Left cardiac atrium (tissue), 4 donors: ENCODE measurements at regions not wholly inside any gene's neighbourhood (a gene's known extent, or its start where the extent isn't known, plus 50 kb on each side); places are given as distances from the start of the nearest gene placed in this dataset.
"Not testable (repeated sequence)": the region's sequence is repeated elsewhere in the genome, so short reads cannot be mapped to it uniquely, and the experiment has no call there.

Experiments
- ATAC-seq, 2 donors: fragments of 200-7000 bp; cut with Tn5 transposase; one replicate each; pipeline ENCODE4 v1.9.1; 2020; ENCODE audit warnings: mild to moderate bottlenecking in 2 of 2, moderate library complexity in 2 of 2
- DNase-seq: peaks from one replicate; pipeline ENCODE4 v3.0.0-alpha.2; 2020
- intact Hi-C, 2 donors: fragments of 100-400 bp; cut with DNase I; formaldehyde crosslinking; loops; one replicate each; pipeline versions ENCODE4 v1.14.1 to v1.15.1; 2022 to 2023
- donor health status: DM: no; HTN: yes; CAD: no.
- donor health status: DM: no; HTN: yes; CAD: no; lungs with severe emphysema.
- donor health status: DM: yes; HTN: yes; CAD: no.
- donor health status: Dilated cardiomyopathy.

DNA sequence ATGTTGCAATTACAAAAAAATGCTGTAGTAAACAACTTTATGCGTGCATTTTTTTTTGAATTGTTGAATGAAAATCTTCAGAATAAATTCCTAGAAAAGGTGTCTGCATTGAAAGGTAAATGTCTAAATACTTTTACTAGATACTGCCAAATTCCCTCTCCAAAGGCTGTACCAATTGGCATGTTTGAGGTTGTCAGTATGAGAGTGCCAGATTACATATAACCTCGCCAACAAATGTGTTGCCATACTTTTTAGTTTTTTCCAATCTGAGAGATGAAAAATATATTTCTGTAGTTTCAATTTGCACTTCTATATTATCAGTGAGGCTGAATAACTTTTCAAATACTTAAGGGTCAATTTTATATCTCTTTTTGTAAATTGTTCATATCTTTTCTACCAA, 261.5 kb upstream of the TARS1 start:
- DNase-seq = no peak
- intact Hi-C loops = no loop called here
- ATAC-seq = no peak

DNA sequence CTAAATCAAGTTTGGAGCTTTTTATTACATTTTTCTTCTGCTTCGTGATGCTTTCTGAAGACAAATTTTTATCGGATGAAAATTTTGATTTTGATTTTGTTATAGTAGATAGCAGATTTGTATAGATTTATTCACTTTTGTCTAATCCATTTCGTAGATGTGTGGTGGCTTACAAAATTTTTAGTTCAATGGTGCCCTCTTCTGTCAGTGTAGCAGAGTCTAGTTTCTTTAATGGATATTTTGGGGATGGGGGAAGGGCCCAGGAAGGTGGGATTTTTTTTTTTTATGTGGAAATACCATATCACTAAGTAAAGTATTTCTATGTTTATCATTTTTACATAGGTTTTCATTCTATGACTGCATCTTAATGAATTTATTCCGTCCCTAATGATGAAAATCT, 259.9 kb upstream of the TARS1 start:
- intact Hi-C loops = no loop called here
- ATAC-seq = peak; percentile 44 to 50
- DNase-seq = no peak

DNA sequence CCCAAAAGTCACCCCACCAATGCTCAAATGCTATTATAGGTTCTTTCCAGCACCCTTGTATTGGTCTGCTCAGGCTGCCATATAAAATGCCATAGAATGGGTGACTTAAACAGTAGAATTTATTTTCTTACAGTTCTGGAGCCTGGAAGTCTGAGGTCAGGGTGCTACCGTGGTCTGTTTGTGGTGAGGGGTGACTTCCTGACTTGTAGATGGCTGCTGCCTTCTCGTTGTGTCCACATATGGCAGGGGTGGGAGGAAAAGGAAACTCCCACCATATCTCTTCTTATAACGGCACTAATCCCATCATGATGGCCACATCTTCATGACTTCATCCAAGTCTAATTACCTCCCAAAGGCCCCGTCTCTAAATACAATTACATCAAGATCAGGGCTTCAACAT, 257.8 kb upstream of the TARS1 start:
- no peak for DNase-seq
- no peak for ATAC-seq
- intact Hi-C loops = no loop called here

DNA sequence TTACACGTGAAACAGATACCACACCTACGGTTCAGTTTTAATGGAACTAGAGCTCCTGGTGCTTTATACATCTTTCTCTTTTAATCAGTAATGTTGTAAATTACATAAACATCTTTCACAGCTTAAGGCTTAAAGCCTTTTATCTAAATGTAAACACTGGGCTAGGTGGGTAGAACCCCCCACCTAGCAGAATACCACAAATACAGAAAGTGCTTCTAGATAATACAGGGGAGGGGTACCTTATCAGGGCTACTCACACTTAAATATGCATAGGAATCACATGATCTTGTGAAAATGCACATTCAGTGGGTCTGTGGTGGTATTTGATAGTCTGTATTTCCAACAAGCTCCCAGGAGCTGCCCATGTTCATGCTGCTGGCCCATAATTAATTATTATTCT, 256.4 kb upstream of the TARS1 start:
- ATAC-seq (no peak), DNase-seq (no peak)
- intact Hi-C loops = no loop called here

DNA sequence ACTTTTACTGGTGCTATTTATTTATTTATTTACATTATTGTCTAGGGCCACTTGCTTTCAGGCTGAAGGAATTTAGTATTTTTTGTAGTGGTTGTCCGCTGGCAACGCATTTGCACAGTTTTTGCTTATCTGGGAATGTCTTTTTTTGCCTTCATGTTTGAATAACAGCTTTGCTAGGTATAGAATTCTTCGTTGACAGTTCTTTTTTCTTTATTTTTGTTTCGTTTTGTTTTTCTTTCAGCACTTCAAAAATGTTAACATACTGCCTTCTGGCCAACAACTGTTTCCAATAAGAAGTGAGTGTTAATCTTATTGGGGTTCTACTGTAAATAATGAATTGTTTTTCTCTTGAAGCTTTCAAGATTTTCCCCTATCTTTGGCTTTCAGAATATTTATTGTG, 252.7 kb upstream of the TARS1 start:
- ATAC-seq (no peak), DNase-seq (no peak)
- intact Hi-C loops = no loop called here

DNA sequence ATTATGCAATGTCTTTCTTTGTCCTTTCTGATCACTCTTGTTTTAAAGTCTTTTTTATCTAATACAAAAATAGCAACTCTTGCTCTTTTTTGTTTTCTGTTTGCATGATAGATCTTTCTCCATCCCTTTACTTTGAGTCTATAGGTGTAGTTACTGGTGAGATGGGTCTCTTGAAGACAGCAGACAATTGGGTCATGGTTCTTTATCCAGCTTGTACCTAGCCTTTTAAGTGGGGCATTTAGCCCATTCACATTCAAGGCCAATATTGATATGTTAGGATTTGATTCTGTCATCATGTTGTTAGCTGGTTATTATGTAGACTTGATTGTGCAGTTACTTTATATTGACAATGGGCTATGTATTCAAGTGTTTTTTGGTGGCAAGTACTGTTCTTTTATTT, 245.9 kb upstream of the TARS1 start:
- intact Hi-C loops = no loop called here
- DNase-seq = no peak
- no peak for ATAC-seq

DNA sequence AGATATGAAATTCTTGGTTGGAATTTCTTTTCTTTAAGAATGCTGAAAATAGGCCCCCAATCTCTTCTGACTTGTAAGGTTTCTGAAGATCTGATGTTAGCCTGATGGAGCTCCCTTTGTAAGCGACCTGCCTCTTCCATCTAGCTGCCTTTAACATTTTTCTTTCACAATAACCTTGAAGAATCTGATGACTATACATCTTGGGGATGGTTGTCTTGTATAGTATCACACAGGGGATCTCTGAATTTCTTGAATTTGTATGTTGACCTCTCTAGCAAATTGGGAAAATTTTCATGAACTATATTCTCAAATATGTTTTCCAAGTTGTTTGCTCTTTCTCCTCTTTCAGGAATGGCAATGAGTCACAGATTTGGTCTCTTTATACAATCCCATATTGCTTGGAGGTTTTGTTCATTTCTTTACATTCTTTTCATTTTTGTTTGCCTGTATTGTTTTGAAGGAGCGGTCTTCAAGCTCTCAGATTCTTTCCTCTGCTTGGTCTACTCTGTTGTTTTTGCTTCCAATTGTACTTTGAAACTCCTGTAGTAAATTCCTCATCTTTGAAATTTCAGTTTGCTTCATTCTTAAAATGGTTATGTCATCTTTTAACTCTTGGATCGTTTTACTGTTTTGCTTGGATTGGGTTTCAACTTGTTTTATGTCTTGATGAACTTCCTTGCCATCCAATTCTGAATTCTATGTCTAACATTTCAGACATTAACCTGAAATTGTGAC, 245.2 kb upstream of the TARS1 start:
- DNase-seq = no peak
- intact Hi-C loops = no loop called here

DNA sequence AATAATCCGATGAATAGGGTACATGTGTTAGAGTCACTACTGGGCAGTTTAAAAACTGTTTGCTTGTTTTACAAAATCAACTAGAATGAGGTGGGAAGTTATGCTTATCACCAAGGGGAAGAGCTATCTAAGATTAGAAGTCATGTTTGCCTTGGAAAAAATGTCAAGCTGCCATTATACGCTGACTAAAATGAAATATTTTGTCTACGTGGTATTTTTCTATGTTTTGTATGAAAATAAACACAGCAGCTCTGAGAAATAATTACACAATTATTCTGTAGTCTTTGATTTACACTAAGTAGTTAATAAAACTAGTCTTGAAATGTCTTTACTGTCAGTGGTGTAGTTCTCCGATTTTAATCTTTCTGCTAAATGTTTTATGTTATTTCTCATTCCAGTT, 241.9 kb upstream of the TARS1 start:
- intact Hi-C loops = no loop called here
- no peak for DNase-seq
- no peak for ATAC-seq

More for the DNA sequence above, 245.2 kb upstream of the TARS1 start:
- ATAC-seq = no peak

DNA sequence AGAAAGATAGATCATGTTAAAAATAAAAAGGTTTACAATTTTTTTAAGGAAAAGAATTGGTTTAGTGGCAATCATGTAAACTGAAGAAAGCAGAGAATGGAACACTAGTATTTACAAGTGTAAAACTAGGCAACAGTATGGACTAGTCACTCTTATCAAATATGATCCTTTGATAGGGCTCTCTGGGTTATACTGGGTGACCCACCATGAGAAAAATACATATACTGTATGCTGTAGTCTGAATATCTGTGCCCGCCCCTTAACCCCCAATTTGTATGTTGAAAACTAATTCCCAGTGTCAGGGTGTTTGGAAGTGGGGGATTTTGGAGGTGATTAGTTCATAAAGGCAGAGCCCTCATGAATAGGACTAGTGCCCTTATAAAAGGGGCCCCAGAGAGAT, 236.8 kb upstream of the TARS1 start:
- DNase-seq (no peak), ATAC-seq (no peak)
- intact Hi-C loops = no loop called here

DNA sequence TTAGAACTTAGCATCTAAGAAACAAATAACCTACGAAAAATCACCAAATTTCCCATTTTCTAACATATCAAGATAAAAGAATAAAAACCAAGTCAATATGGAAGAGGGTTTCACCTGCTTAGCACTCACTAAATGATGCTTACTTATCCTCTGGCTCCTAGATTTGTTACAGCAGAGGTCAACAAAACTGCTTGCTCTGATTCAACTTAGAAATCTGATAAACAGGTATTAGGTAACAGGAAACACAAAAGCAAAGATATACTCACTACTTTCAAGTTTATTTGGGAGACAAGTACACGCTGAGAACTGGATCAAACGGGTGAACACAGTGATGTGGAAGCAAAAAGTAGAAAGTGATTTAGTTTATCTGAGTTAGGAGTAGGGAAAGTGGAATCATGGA, 235.7 kb upstream of the TARS1 start:
- DNase-seq = no peak

DNA sequence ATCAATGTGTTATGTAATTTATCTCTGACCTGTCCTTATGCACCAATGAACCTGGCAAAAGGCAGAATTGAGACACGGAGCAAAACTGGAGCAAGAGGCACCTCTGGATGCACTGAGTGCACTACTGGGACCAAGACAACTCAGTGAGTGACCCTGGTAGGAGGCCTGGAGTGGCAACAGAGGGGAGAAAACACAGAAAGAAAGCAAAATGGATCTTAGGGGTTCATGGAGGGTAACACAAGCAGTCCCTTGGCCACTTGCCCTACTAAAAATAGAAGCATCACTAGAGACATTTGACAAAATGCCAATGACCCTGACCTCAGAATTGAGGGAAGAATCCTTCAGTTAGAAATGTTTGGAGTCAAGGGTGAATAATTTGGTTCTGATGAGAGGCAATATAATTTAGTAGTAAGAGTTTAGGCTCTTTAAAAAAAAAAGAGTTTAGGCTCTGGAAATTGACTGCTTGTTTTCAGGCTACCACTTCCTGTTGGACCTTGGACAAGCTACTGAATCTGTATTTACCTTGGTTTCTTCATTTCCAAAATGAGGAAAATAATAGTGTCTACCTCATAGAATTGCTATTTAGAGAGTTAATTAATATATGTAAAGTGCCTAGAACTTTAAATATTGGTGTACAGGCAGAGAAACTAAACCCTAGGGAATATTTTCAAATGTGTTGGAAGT, 234.9 kb upstream of the TARS1 start:
- ATAC-seq (peak; percentile 16 to 41), DNase-seq (no peak)
- intact Hi-C loops = no loop called here

More for the DNA sequence above, 235.7 kb upstream of the TARS1 start:
- intact Hi-C loops = no loop called here
- no peak for ATAC-seq

DNA sequence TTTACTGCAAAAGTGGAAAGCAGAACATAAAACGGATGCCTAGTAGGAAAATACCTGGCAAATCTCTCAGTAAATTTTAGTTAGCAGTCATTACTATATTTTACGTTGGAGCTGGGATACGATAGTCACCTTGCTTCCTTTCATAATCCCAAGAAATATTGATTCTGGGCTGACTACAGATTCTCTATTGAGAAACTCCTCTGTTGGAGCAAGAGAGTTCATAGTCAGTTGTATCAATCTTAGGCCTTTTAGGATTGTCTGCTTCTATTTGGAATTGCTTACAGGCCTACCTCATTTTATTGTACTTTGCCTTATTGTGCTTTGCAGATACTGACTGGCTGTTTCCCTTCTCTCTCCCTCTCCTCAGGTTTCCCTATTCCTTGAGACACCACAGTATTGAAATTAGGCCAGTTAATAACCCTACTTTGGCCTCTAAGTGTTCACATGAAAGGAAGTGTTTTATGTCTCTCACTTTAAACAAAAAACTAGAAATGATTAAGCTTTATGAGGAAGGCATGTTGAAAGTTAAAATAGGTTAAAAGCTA, 233.7 kb upstream of the TARS1 start:
- intact Hi-C loops = no loop called here
- DNase-seq (no peak), ATAC-seq (no peak)

DNA sequence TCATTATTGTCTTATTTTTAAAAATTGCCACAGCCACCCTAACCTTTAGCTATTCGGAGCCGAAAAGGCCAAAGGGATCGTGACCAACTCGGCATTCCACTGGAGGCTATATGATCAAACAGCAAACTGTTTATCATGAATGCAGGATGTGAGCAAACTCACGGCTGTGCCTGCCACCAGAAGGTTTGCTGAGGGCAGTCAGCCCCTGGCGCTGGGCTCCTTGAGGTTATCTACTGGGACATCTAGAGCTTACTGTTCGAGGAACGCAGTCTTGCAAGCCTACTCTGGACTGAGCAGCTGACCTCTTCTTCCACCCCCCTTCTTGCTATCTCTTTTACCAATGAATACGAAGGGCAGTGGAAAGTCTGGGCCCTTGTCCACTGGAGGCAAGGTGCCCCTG, 231.5 kb upstream of the TARS1 start:
- ATAC-seq (no peak), DNase-seq (no peak)
- intact Hi-C loops = no loop called here

DNA sequence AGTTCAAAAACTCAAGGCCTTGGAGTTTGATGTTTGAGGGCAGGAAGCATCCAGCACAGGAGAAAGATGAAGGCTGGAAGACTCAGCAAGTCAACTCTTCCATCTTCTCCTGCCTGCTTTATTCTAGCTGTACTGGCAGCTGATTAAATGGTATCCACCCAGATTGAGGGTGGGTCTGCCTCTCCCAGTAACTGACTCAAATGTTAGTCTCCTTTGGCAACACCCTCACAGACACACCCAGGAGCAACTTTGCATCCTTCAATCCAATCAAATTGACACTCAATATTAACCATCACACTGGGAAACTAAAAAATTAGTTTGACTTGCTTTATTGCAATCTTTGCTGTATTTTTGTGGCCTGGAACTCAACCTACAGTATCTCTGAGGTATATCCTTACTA, 230.5 kb upstream of the TARS1 start:
- ATAC-seq, intact Hi-C loops, DNase-seq: not testable (repeated sequence)

DNA sequence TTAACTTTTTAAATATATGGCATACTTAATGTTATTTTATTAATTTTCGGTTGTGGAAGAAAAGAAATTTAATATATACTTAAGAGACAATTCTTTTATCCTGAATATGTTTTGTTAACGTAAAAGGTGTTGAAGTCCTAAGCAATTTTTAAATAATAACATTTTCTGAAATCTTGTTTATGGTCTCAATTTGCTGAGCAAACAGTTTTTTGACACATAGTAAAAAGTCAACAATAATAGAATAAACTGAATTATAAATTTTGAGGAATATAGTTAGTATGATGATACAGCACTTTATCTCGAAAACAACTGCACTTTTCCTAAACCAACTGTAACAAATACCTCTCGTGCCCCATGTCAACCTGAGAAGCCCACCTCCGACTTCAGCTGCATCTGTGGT, 229.8 kb upstream of the TARS1 start:
- DNase-seq (no peak), ATAC-seq (no peak)
- intact Hi-C loops = no loop called here

DNA sequence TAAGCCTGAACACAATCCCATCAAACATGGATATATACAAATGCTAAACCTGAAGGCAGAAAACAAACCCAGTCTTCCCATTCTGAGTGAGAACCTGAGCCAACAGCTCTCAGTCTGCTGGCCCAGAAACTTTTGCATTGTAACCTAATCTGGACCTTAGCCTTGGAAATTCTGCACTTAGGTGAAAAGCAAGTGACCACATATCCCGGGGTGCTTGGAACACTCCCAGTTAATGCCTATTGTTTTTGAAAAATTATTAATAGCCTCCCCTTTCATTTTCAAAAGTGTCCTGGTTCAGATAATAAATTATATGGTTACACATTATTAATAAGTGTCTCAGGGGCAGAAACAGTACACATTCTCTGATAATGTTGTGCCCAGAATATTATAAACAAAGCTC, 228.3 kb upstream of the TARS1 start:
- intact Hi-C loops = no loop called here
- ATAC-seq (no peak), DNase-seq (no peak)

DNA sequence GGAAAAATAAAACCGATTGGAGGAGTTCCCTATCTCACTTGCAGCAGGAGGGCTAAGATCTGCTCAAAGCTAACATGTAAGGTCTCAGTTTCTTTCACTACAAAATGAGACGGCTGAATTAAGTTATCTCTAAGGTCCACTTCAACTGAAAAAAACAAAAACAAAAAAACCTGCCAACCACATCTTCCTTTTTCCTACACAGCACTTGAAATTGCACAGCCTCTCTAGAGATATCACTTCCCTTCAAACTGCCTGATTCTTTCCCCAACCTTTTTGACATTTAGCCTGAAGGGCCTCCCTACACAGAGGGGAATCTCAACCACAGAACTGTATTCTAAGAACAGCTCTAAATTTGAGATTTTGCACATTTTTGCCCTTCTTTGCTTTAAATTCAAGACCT, 227.9 kb upstream of the TARS1 start:
- ATAC-seq = no peak

DNA sequence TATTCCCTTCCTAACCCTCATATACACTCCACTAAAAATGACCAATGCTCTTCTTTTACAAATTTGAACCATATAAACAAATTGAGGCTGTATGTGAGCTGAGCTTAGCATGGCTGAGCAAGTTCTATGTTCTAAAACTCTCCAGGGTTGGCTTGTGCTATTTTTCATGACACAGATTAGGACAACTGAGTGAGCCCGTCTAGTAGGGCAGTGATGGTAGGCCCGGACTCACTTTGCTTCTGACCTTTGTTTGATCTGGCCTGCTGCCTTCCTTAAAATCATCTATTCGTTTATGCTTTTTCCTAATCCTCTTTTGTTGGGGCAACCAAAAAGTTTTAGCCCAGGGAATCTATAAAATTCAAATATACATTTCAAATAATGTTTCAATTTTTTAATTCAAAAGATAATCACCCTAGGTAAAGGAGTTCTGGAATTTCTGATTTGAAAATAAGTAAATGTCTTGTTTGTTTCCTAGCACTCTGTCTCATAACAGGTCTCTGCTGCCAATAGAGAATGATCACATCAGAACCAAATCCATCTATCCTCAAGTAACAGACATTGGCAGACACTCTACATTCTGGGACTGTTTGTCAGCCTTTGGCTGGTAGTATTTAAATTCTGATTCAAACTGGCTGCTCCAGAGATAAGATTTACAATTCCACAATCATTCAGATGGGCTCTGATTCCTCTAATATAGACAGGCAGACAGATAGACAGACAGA, 217.0 kb upstream of the TARS1 start:
- ATAC-seq (peak in 1 of 2 donors; percentile 78), DNase-seq (no peak)
- intact Hi-C loops = no loop called here

More for the DNA sequence above, 227.9 kb upstream of the TARS1 start:
- intact Hi-C loops = no loop called here
- DNase-seq = no peak

DNA sequence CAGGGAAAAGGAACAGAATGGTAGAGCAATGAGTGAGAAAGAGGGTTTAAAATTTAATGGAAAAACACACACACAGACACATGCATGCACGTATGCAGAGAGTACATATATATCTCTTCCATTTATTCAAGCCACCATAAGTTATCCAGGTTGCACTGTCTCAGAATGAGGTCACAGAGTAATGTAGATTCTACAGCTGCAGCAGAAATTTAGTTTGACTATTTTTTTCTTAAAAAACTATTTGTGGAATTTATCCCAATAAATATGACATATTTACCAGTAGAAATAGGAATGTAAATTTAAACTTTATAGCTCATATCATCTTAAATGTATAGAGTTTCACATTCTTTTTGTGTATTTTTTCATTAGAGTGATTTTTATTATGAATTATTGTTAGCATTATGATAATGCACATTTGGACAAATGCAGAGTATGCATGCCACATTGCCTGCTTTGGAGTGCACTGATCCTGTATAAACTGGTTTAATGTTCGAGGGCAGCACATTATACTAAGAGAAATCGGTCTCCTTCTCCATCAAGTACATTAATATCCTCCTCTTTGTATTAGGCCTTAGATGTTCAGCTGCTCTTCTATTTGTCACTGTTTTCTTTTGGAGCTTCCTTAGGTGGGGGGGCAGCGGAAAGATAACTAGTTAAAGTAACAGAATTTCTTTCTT, 216.3 kb upstream of the TARS1 start:
- intact Hi-C loops = no loop called here
- ATAC-seq (peak in 1 of 2 donors; percentile 24), DNase-seq (no peak)

DNA sequence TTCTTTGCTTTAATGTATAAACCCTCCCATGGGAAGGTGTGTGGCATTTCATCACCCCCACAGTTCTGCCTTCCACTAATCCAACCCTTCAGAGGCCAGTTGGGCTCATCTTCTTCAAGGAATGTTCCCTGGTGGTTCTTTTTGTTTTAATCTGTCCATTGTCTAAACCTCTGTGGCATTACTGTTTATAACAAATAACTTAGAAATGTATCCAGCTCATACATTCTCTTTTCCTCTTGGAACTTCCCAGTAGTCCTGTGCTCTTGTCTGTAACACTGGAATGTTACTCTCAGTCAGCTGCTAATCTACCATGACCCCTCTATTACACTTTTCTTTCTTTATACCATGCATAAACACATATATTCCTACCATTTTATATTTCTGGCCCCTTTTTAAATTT, 213.5 kb upstream of the TARS1 start:
- DNase-seq (no peak), ATAC-seq (no peak)
- intact Hi-C loops = no loop called here
